Hepatocyte (in vitro differentiated cells): ENCODE measurements at regions not wholly inside any gene's neighbourhood (a gene's known extent, or its start where the extent isn't known, plus 50 kb on each side); places are given as distances from the start of the nearest gene placed in this dataset.

Experiments used
- CTCF ChIP-seq: fragments of 200-600 bp; sonication (generic); IDR thresholded peaks from 2 replicates; pipeline ENCODE4 v1.5.1; 2016; ENCODE audit warnings: antibody characterized with exemption, mild to moderate bottlenecking; ENCODE audit not compliant: poor library complexity
- EZH2 ChIP-seq: fragments of 200-600 bp; sonication (generic); IDR thresholded peaks from 2 replicates; pipeline ENCODE4 v1.6.1; 2016; ENCODE audit warnings: antibody characterized with exemption, mild to moderate bottlenecking, borderline replicate concordance
- EZH2phosphoT487 ChIP-seq: fragments of 200-600 bp; sonication (generic); IDR thresholded peaks from one replicate; pipeline ENCODE4 v1.6.1; 2018; ENCODE audit warnings: antibody characterized with exemption, mild to moderate bottlenecking, low read depth, moderate library complexity; ENCODE audit not compliant: unreplicated experiment, severe bottlenecking

GRCh38 chr1:79655876-79656275, 649.3 kb upstream of the ADGRL4 start:
- TF ChIP-seq CTCF (no peak), EZH2 (no peak), EZH2phosphoT487 (no peak)
